ENCODE measurements at regions not wholly inside any gene's neighbourhood (a gene's known extent, or its start where the extent isn't known, plus 50 kb on each side); places are given as distances from the start of the nearest gene placed in this dataset.

GRCh38 chr2:8277921-8278571, 403.8 kb upstream of the ID2 start:
- no peak for DNase-seq

GRCh38 chr2:8278709-8279354, 403.0 kb upstream of the ID2 start:
- no peak for DNase-seq

GRCh38 chr2:8279506-8279905, 402.4 kb upstream of the ID2 start:
- no peak for DNase-seq

GRCh38 chr2:8281234-8281633, 400.6 kb upstream of the ID2 start:
- no peak for DNase-seq

GRCh38 chr2:8281950-8282857, 399.7 kb upstream of the ID2 start:
- no peak for DNase-seq

GRCh38 chr2:8282858-8283252, 399.0 kb upstream of the ID2 start:
- DNase-seq: no peak

GRCh38 chr2:8285081-8285480, 396.8 kb upstream of the ID2 start:
- DNase-seq: no peak

GRCh38 chr2:8285898-8286297, 396.0 kb upstream of the ID2 start:
- DNase-seq: no peak

- DNase-seq: no peak
Measured at GRCh38 chr2:8288206-8288605, 393.6 kb upstream of the ID2 start.

GRCh38 chr2:8289111-8289510, 392.7 kb upstream of the ID2 start:
- no peak for DNase-seq

- DNase-seq: no peak
Measured at GRCh38 chr2:8290771-8291352, 391.0 kb upstream of the ID2 start.

- no peak for DNase-seq
Measured at GRCh38 chr2:8296306-8296705, 385.6 kb upstream of the ID2 start.

GRCh38 chr2:8297376-8298231, 384.3 kb upstream of the ID2 start:
- DNase-seq: no peak

GRCh38 chr2:8298783-8299182, 383.1 kb upstream of the ID2 start:
- DNase-seq: no peak

- DNase-seq: no peak
Measured at GRCh38 chr2:8300216-8300615, 381.6 kb upstream of the ID2 start.

GRCh38 chr2:8300905-8301304, 381.0 kb upstream of the ID2 start:
- DNase-seq: no peak

- DNase-seq: peak; percentile 66
Measured at GRCh38 chr2:8303322-8303832, 378.5 kb upstream of the ID2 start.

- no peak for DNase-seq
Measured at GRCh38 chr2:8304821-8305766, 376.8 kb upstream of the ID2 start.

GRCh38 chr2:8306530-8307351, 375.1 kb upstream of the ID2 start:
- no peak for DNase-seq

- no peak for DNase-seq
Measured at GRCh38 chr2:8307606-8308180, 374.2 kb upstream of the ID2 start.

Measured in activated T-cell treated with anti-CD3 and anti-CD28 coated beads, Interleukin-2, amount 50 U/mL, for 1 hour (primary cell).